ENCODE measurements at regions not wholly inside any gene's neighbourhood (a gene's known extent, or its start where the extent isn't known, plus 50 kb on each side); places are given as distances from the start of the nearest gene placed in this dataset.

GRCh38 chr13:63497601-63498000 lies 2082.0 kb upstream of the PCDH20 start:
- Histone ChIP-seq H3F3A (replicated peaks; ENCODE audit: low read depth) (no peaks in the 10 kb centered on the region), H3K79me2 (replicated peaks; ENCODE audit: insufficient read depth) (no peaks in the 10 kb centered on the region), H3K4me1 (ENCODE audit: insufficient read depth) (no peaks in the 10 kb centered on the region), H3K4me2 (no peak overlapping the region), H2AFZ (no peak overlapping the region), H3K27ac (ENCODE audit: low read depth) (no peak overlapping the region), H4K20me1 (replicated peaks; ENCODE audit: insufficient read depth) (no peaks in the 10 kb centered on the region), H3K36me3 (ENCODE audit: insufficient read depth) (no peaks in the 10 kb centered on the region), H3K27me3 (ENCODE audit: insufficient read depth) (no peaks in the 10 kb centered on the region), H3K9me2 (ENCODE audit: insufficient read depth) (no peaks in the 10 kb centered on the region), H3K4me3 (no peak overlapping the region)
- DNase-seq (ENCODE audit: low spot score): no peak
- Mint-ChIP-seq H3K36me3 (ENCODE audit: low read depth) (no peaks in the 10 kb centered on the region), H3K4me1 (no peaks in the 10 kb centered on the region), H3K4me3 (no peak overlapping the region), H3K9me3 (no peaks in the 10 kb centered on the region), H3K27me3 (ENCODE audit: insufficient read depth, low read depth, poor library complexity) (no peaks in the 10 kb centered on the region), H3K27ac (no peak overlapping the region)
- TF ChIP-seq STAT1 (IDR thresholded peaks at IDR 0.05; ENCODE audit: unreplicated experiment): no peak
- TF ChIP-seq CTCF (conservative IDR thresholded peaks at IDR 0.05; ENCODE audit: low read depth in 2 of 2): no peak
- no peak for TF ChIP-seq ETS1 (IDR thresholded peaks at IDR 0.05)
- TF ChIP-seq POLR2AphosphoS5 (IDR thresholded peaks at IDR 0.05; ENCODE audit: low read depth): no peak
- no peak for TF ChIP-seq NANOG (IDR thresholded peaks at IDR 0.05; ENCODE audit: borderline replicate concordance)
- TF ChIP-seq JUNB (IDR thresholded peaks at IDR 0.05; ENCODE audit: unreplicated experiment): no peak
- TF ChIP-seq ZNF331 (CRISPR knock-in tag; IDR thresholded peaks at IDR 0.05; ENCODE audit: low read depth): no peak
- TF ChIP-seq CREB1 (CRISPR knock-in tag; IDR thresholded peaks at IDR 0.05; ENCODE audit: low read depth): no peak
- no peak for TF ChIP-seq EZH2phosphoT487 (IDR thresholded peaks at IDR 0.05; ENCODE audit: unreplicated experiment)
- TF ChIP-seq EZH2 (IDR thresholded peaks at IDR 0.05; ENCODE audit: low read depth, unreplicated experiment): no peak
- TF ChIP-seq ZNF114 (CRISPR knock-in tag; IDR thresholded peaks at IDR 0.05): no peak
- no peak for TF ChIP-seq REST (IDR thresholded peaks at IDR 0.05; ENCODE audit: unreplicated experiment)
- no peak for TF ChIP-seq ZNF462 (CRISPR knock-in tag; IDR thresholded peaks at IDR 0.05)
- no peak for ATAC-seq

All from GM23338 (cell line).